Endodermal cell (in vitro differentiated cells): ENCODE measurements at regions not wholly inside any gene's neighbourhood (a gene's known extent, or its start where the extent isn't known, plus 50 kb on each side); places are given as distances from the start of the nearest gene placed in this dataset.

Experiments used
- DNase-seq: peaks from one replicate; pipeline ENCODE4 v3.0.0-alpha.2; 2017
- H3K27ac ChIP-seq: 2 replicates; pipeline ENCODE4 v1.5.1; 2013; ENCODE audit warnings: mild to moderate bottlenecking, low read depth, low read length, moderate library complexity
- H3K27me3 ChIP-seq: 2 replicates; pipeline ENCODE4 v1.6.1; 2013; ENCODE audit warnings: mild to moderate bottlenecking, low read length, moderate library complexity; ENCODE audit not compliant: insufficient read depth, control insufficient read depth, poor library complexity, severe bottlenecking
- H3K36me3 ChIP-seq: 2 replicates; pipeline ENCODE4 v1.7.0; 2013; ENCODE audit warnings: mild to moderate bottlenecking, low read length, moderate library complexity; ENCODE audit not compliant: control insufficient read depth, insufficient read depth
- H3K4me1 ChIP-seq: one replicate; pipeline ENCODE4 v1.7.0; 2013; ENCODE audit warnings: low read length; ENCODE audit not compliant: control insufficient read depth, insufficient read depth
- H3K4me3 ChIP-seq: 2 replicates; pipeline ENCODE4 v1.5.1; 2013; ENCODE audit warnings: mild to moderate bottlenecking, low read length, moderate library complexity
- H3K9ac ChIP-seq: 2 replicates; pipeline ENCODE4 v1.6.1; 2013; ENCODE audit warnings: mild to moderate bottlenecking, low read length, moderate library complexity; ENCODE audit not compliant: poor library complexity, severe bottlenecking; ENCODE audit errors: extremely low read depth
- H3K9me3 ChIP-seq: 2 replicates; pipeline ENCODE4 v1.6.1; 2013; ENCODE audit warnings: mild to moderate bottlenecking, low read length, moderate library complexity; ENCODE audit not compliant: control insufficient read depth
- H3K27ac Mint-ChIP-seq: 2 replicates; pipeline ENCODE4 v1.8.0; 2020; ENCODE audit warnings: mixed read lengths
- H3K27me3 Mint-ChIP-seq: 2 replicates; pipeline ENCODE4 v1.8.0; 2021; ENCODE audit warnings: mild to moderate bottlenecking, mixed read lengths; ENCODE audit not compliant: insufficient read depth
- H3K36me3 Mint-ChIP-seq: 2 replicates; pipeline ENCODE4 v1.8.0; 2020; ENCODE audit warnings: low read depth, mixed read lengths
- H3K4me1 Mint-ChIP-seq: 2 replicates; pipeline ENCODE4 v1.8.0; 2020; ENCODE audit warnings: mixed read lengths
- H3K4me3 Mint-ChIP-seq: 2 replicates; pipeline ENCODE4 v1.8.0; 2020; ENCODE audit warnings: mild to moderate bottlenecking, moderate library complexity, mixed read lengths
- H3K9me3 Mint-ChIP-seq: 2 replicates; pipeline ENCODE4 v1.8.0; 2020; ENCODE audit warnings: mild to moderate bottlenecking, mixed read lengths
- CTCF ChIP-seq: fragments of 200-600 bp; sonication (generic); conservative IDR thresholded peaks from 2 replicates; pipeline ENCODE4 v1.5.0; 2021; ENCODE audit warnings: antibody characterized with exemption, mild to moderate bottlenecking
- WGBS, 2 experiments: methylation state at CpG; one replicate each; pipeline versions ENCODE4 v1.1.5 to v1.1.7; 2013; ENCODE audit warnings: missing lambda C conversion rate in 2 of 2, mixed read lengths in 1 of 2; ENCODE audit not compliant: insufficient coverage in 1 of 2, insufficient read length in 1 of 2; 5-methylcytosine and 5-hydroxymethylcytosine counted together

- no peak overlapping the region for H3K9ac ChIP-seq
- Mint-ChIP-seq H3K36me3 (peaks cover 1% of the 10 kb centered on the region), H3K9me3 (peaks cover 54% of the 10 kb centered on the region), H3K27me3 (no peaks in the 10 kb centered on the region), H3K27ac (no peak overlapping the region), H3K4me3 (no peak overlapping the region), H3K4me1 (no peaks in the 10 kb centered on the region)
- no peak for DNase-seq
- no peak overlapping the region for H3K4me3 ChIP-seq
- H3K27me3 ChIP-seq, result no peaks in the 10 kb centered on the region
- H3K36me3 ChIP-seq, result no peaks in the 10 kb centered on the region
- TF ChIP-seq CTCF, result no peak
- H3K9me3 ChIP-seq, result peaks cover 9% of the 10 kb centered on the region
- no peaks in the 10 kb centered on the region for H3K4me1 ChIP-seq
- H3K27ac ChIP-seq, result no peak overlapping the region
Measured at GRCh38 chrX:109134777-109135176, 347.1 kb downstream of the GUCY2F start.

GRCh38 chrX:109125304-109125703 lies 356.6 kb downstream of the GUCY2F start:
- H3K27ac ChIP-seq, result no peak overlapping the region
- no peaks in the 10 kb centered on the region for H3K27me3 Mint-ChIP-seq
- H3K9ac ChIP-seq, result no peak overlapping the region
- no peaks in the 10 kb centered on the region for H3K9me3 Mint-ChIP-seq
- H3K36me3 ChIP-seq, result no peaks in the 10 kb centered on the region
- peak; percentile 57 for TF ChIP-seq CTCF
- no peak overlapping the region for H3K4me3 ChIP-seq
- WGBS, 2 experiments, result 98% methylated on average over 3 of the region's 3 CpGs; no CpG with 5 or more reads in 1 of the 2 experiments
- H3K27ac Mint-ChIP-seq, result no peak overlapping the region
- no peaks in the 10 kb centered on the region for H3K4me1 ChIP-seq
- no peaks in the 10 kb centered on the region for H3K36me3 Mint-ChIP-seq
- H3K9me3 ChIP-seq, result no peaks in the 10 kb centered on the region
- H3K4me1 Mint-ChIP-seq, result peaks cover 3% of the 10 kb centered on the region
- H3K27me3 ChIP-seq, result no peaks in the 10 kb centered on the region
- no peak overlapping the region for H3K4me3 Mint-ChIP-seq
- peak; percentile 52 for DNase-seq

- Histone ChIP-seq H3K36me3 (no peaks in the 10 kb centered on the region), H3K9me3 (no peaks in the 10 kb centered on the region), H3K27ac (no peak overlapping the region), H3K4me1 (no peaks in the 10 kb centered on the region), H3K9ac (no peak overlapping the region), H3K4me3 (no peak overlapping the region), H3K27me3 (no peaks in the 10 kb centered on the region)
- Mint-ChIP-seq H3K4me3 (no peak overlapping the region), H3K4me1 (peaks cover 2% of the 10 kb centered on the region), H3K27ac (no peak overlapping the region), H3K27me3 (no peaks in the 10 kb centered on the region), H3K36me3 (no peaks in the 10 kb centered on the region), H3K9me3 (peaks cover 20% of the 10 kb centered on the region)
- TF ChIP-seq CTCF, result no peak
- 93% methylated on average over 4 of the region's 4 CpGs; no CpG with 5 or more reads in 1 of the 2 experiments for WGBS, 2 experiments
- DNase-seq, result no peak
Measured at GRCh38 chrX:109089359-109089758, 353.0 kb upstream of the IRS4 start.
